Fibroblast of mammary gland (primary cell): ENCODE measurements at regions not wholly inside any gene's neighbourhood (a gene's known extent, or its start where the extent isn't known, plus 50 kb on each side); places are given as distances from the start of the nearest gene placed in this dataset.

Source experiments
- DNase-seq: peaks from one replicate; pipeline ENCODE4 v3.0.0-alpha.2; 2010; ENCODE audit warnings: low read depth
- H3K4me3 ChIP-seq: 2 replicates; pipeline ENCODE4 v1.5.1; 2011; ENCODE audit warnings: low read depth, mild to moderate bottlenecking, low read length, moderate library complexity; ENCODE audit not compliant: control insufficient read depth
- CTCF ChIP-seq: conservative IDR thresholded peaks from 2 replicates; pipeline ENCODE4 v1.5.1; 2011; ENCODE audit warnings: low read depth, low read length, inconsistent platforms; ENCODE audit not compliant: control insufficient read depth, insufficient read depth

GRCh38 chr9:73056245-73056644 is 95.4 kb upstream of the ANXA1 start:
- no peak for DNase-seq
- no peak overlapping the region for H3K4me3 ChIP-seq
- TF ChIP-seq CTCF: no peak

GRCh38 chr9:73054091-73054490 is 97.6 kb upstream of the ANXA1 start:
- no peak overlapping the region for H3K4me3 ChIP-seq
- DNase-seq: no peak
- TF ChIP-seq CTCF: no peak

- DNase-seq: no peak
- H3K4me3 ChIP-seq: no peak overlapping the region
- TF ChIP-seq CTCF: no peak
Measured at GRCh38 chr9:73053543-73053942, 98.1 kb upstream of the ANXA1 start.

- no peak for TF ChIP-seq CTCF
- no peak overlapping the region for H3K4me3 ChIP-seq
- DNase-seq: no peak
Measured at GRCh38 chr9:73050887-73051550, 98.2 kb upstream of the ALDH1A1 start.

- DNase-seq: peak; percentile 28
- H3K4me3 ChIP-seq: no peak overlapping the region
- TF ChIP-seq CTCF: peak; percentile 28
Measured at GRCh38 chr9:73050065-73050816, 97.4 kb upstream of the ALDH1A1 start.

- no peak for DNase-seq
- H3K4me3 ChIP-seq: no peak overlapping the region
- TF ChIP-seq CTCF: no peak
Measured at GRCh38 chr9:73049280-73049679, 96.4 kb upstream of the ALDH1A1 start.
